DND-41 (cell line): ENCODE measurements at regions not wholly inside any gene's neighbourhood (a gene's known extent, or its start where the extent isn't known, plus 50 kb on each side); places are given as distances from the start of the nearest gene placed in this dataset.

Experiments
- CTCF ChIP-seq: IDR thresholded peaks from 2 replicates; pipeline ENCODE4 v1.5.1; 2012; ENCODE audit warnings: borderline replicate concordance, low read length, moderate library complexity, mild to moderate bottlenecking; ENCODE audit not compliant: poor library complexity, severe bottlenecking; ENCODE audit errors: extremely low read depth
- EZH2 ChIP-seq: IDR thresholded peaks from 3 replicates; pipeline ENCODE4 v1.6.1; 2012; ENCODE audit warnings: borderline replicate concordance, low read depth, mild to moderate bottlenecking, moderate library complexity, low read length, inconsistent platforms; ENCODE audit not compliant: severe bottlenecking

GRCh38 chr12:87198181-87198580 is 831.0 kb downstream of the C12orf50 start:
- TF ChIP-seq CTCF (no peak), EZH2 (no peak)
